ENCODE measurements at regions not wholly inside any gene's neighbourhood (a gene's known extent, or its start where the extent isn't known, plus 50 kb on each side); places are given as distances from the start of the nearest gene placed in this dataset.

GRCh38 chr2:150046810-150047209 lies 440.7 kb downstream of the RND3 start:
- peak overlapping the region; percentile 66 for H3K4me3 ChIP-seq (ENCODE audit: insufficient read depth, low read length)
- no peak for TF ChIP-seq CTCF (IDR thresholded peaks at IDR 0.05; ENCODE audit: extremely low read depth, low read depth, low read length)
- H3K79me2 ChIP-seq (ENCODE audit: insufficient read depth, low read length): no peaks in the 10 kb centered on the region
- H4K20me1 ChIP-seq (ENCODE audit: insufficient read depth, low read length): no peaks in the 10 kb centered on the region
- H3K27me3 ChIP-seq (ENCODE audit: insufficient read depth, low read length): no peaks in the 10 kb centered on the region
- no peaks in the 10 kb centered on the region for H3K36me3 ChIP-seq (ENCODE audit: insufficient read depth, low read length)
- H3K27ac ChIP-seq (ENCODE audit: low read depth, low read length): peak overlapping the region; percentile 66
- peak; percentile 34 for DNase-seq (ENCODE audit: insufficient read length, low spot score, missing footprints)
- peak overlapping the region; percentile 79 for H2AFZ ChIP-seq (ENCODE audit: low read length)
- peak overlapping the region; percentile 80 for H3K4me2 ChIP-seq (ENCODE audit: insufficient read depth, low read length)
- H3K9me3 ChIP-seq (ENCODE audit: low read depth, low read length): no peaks in the 10 kb centered on the region
- peaks cover 32% of the 10 kb centered on the region for H3K4me1 ChIP-seq (ENCODE audit: insufficient read depth, low read length)

GRCh38 chr2:150046211-150046610 lies 441.3 kb downstream of the RND3 start:
- Histone ChIP-seq H3K4me3 (ENCODE audit: insufficient read depth, low read length) (peak overlapping the region; percentile 66), H3K79me2 (ENCODE audit: insufficient read depth, low read length) (no peaks in the 10 kb centered on the region), H4K20me1 (ENCODE audit: insufficient read depth, low read length) (no peaks in the 10 kb centered on the region), H3K27me3 (ENCODE audit: insufficient read depth, low read length) (no peaks in the 10 kb centered on the region), H3K4me2 (ENCODE audit: insufficient read depth, low read length) (peak overlapping the region; percentile 80), H3K4me1 (ENCODE audit: insufficient read depth, low read length) (peaks cover 33% of the 10 kb centered on the region), H3K36me3 (ENCODE audit: insufficient read depth, low read length) (no peaks in the 10 kb centered on the region), H3K9me3 (ENCODE audit: low read depth, low read length) (no peaks in the 10 kb centered on the region), H2AFZ (ENCODE audit: low read length) (peak overlapping the region; percentile 79), H3K27ac (ENCODE audit: low read depth, low read length) (peak overlapping the region; percentile 66)
- peak; percentile 5 for DNase-seq (ENCODE audit: insufficient read length, low spot score, missing footprints)
- TF ChIP-seq CTCF (IDR thresholded peaks at IDR 0.05; ENCODE audit: extremely low read depth, low read depth, low read length): no peak

GRCh38 chr2:150045601-150046000 lies 441.9 kb downstream of the RND3 start:
- Histone ChIP-seq H3K4me2 (ENCODE audit: insufficient read depth, low read length) (peak overlapping the region; percentile 80), H3K27me3 (ENCODE audit: insufficient read depth, low read length) (no peaks in the 10 kb centered on the region), H2AFZ (ENCODE audit: low read length) (no peak overlapping the region), H3K27ac (ENCODE audit: low read depth, low read length) (peak overlapping the region; percentile 66), H4K20me1 (ENCODE audit: insufficient read depth, low read length) (no peaks in the 10 kb centered on the region), H3K4me1 (ENCODE audit: insufficient read depth, low read length) (peaks cover 33% of the 10 kb centered on the region), H3K79me2 (ENCODE audit: insufficient read depth, low read length) (no peaks in the 10 kb centered on the region), H3K4me3 (ENCODE audit: insufficient read depth, low read length) (no peak overlapping the region), H3K9me3 (ENCODE audit: low read depth, low read length) (no peaks in the 10 kb centered on the region), H3K36me3 (ENCODE audit: insufficient read depth, low read length) (no peaks in the 10 kb centered on the region)
- DNase-seq (ENCODE audit: insufficient read length, low spot score, missing footprints): no peak
- TF ChIP-seq CTCF (IDR thresholded peaks at IDR 0.05; ENCODE audit: extremely low read depth, low read depth, low read length): no peak

GRCh38 chr2:150043172-150043500 lies 444.3 kb downstream of the RND3 start:
- no peak overlapping the region for H3K4me2 ChIP-seq (ENCODE audit: insufficient read depth, low read length)
- no peak overlapping the region for H3K27ac ChIP-seq (ENCODE audit: low read depth, low read length)
- no peak for TF ChIP-seq CTCF (IDR thresholded peaks at IDR 0.05; ENCODE audit: extremely low read depth, low read depth, low read length)
- no peak overlapping the region for H2AFZ ChIP-seq (ENCODE audit: low read length)
- no peaks in the 10 kb centered on the region for H3K27me3 ChIP-seq (ENCODE audit: insufficient read depth, low read length)
- H3K9me3 ChIP-seq (ENCODE audit: low read depth, low read length): no peaks in the 10 kb centered on the region
- H4K20me1 ChIP-seq (ENCODE audit: insufficient read depth, low read length): no peaks in the 10 kb centered on the region
- DNase-seq (ENCODE audit: insufficient read length, low spot score, missing footprints): no peak
- H3K36me3 ChIP-seq (ENCODE audit: insufficient read depth, low read length): no peaks in the 10 kb centered on the region
- peaks cover 33% of the 10 kb centered on the region for H3K4me1 ChIP-seq (ENCODE audit: insufficient read depth, low read length)
- H3K4me3 ChIP-seq (ENCODE audit: insufficient read depth, low read length): no peak overlapping the region
- H3K79me2 ChIP-seq (ENCODE audit: insufficient read depth, low read length): no peaks in the 10 kb centered on the region

Data from osteoblast (primary cell).